ENCODE measurements at regions not wholly inside any gene's neighbourhood (a gene's known extent, or its start where the extent isn't known, plus 50 kb on each side); places are given as distances from the start of the nearest gene placed in this dataset.

DNA sequence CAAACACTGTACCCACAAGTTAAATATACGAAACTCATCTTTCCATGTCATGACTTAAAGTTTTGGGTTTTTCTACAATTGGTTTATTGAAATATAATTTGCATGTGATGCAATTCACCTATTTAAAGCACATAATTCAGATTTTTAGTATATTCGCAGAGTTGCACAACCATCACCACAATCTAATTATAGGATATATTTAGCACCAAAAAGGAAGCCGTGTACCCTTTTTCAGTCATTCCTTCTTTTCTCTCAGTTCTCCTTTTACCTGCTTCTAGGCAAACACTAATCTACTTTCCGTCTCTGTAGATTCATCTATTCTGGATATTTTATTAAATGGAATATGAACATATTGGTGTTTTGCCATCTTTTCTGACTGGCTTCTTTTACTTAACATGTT is 1458.1 kb upstream of the TENM4 start:
- TF ChIP-seq, protein P1, sequence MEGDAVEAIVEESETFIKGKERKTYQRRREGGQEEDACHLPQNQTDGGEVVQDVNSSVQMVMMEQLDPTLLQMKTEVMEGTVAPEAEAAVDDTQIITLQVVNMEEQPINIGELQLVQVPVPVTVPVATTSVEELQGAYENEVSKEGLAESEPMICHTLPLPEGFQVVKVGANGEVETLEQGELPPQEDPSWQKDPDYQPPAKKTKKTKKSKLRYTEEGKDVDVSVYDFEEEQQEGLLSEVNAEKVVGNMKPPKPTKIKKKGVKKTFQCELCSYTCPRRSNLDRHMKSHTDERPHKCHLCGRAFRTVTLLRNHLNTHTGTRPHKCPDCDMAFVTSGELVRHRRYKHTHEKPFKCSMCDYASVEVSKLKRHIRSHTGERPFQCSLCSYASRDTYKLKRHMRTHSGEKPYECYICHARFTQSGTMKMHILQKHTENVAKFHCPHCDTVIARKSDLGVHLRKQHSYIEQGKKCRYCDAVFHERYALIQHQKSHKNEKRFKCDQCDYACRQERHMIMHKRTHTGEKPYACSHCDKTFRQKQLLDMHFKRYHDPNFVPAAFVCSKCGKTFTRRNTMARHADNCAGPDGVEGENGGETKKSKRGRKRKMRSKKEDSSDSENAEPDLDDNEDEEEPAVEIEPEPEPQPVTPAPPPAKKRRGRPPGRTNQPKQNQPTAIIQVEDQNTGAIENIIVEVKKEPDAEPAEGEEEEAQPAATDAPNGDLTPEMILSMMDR (conservative IDR thresholded peaks at IDR 0.05; ENCODE audit: low read depth, low read length), result no peak
- TF ChIP-seq EZH2 (IDR thresholded peaks at IDR 0.05; ENCODE audit: low read length, unreplicated experiment) (no peak), EZH2phosphoT487 (IDR thresholded peaks at IDR 0.05; ENCODE audit: borderline replicate concordance, low read length) (no peak)

Data from PC-3 (cell line).